Coronary artery (tissue), 2 donors: ENCODE measurements at regions not wholly inside any gene's neighbourhood (a gene's known extent, or its start where the extent isn't known, plus 50 kb on each side); places are given as distances from the start of the nearest gene placed in this dataset.
"Not testable (repeated sequence)": the region's sequence is repeated elsewhere in the genome, so short reads cannot be mapped to it uniquely, and the experiment has no call there.

Experiments
- DNase-seq: peaks from one replicate; pipeline ENCODE4 v3.0.0-alpha.2; 2017; ENCODE audit warnings: low spot score
- H3K27ac ChIP-seq, 2 donors: fragments of 200-600 bp; sonication (generic); one replicate each; pipeline ENCODE4 v1.5.1; 2016 to 2019
- H3K4me3 ChIP-seq: fragments of 200-600 bp; sonication (generic); 2 replicates; pipeline ENCODE4 v1.5.1; 2016; ENCODE audit warnings: mild to moderate bottlenecking, moderate library complexity
- CTCF ChIP-seq: fragments of 200-600 bp; sonication (generic); IDR thresholded peaks from one replicate; pipeline ENCODE4 v1.5.1; 2019; ENCODE audit warnings: antibody characterized with exemption

GRCh38 chr14:34051966-34052657 is 101.2 kb upstream of the EGLN3 start:
- no peak overlapping the region for H3K4me3 ChIP-seq
- no peak for TF ChIP-seq CTCF
- H3K27ac ChIP-seq, result peak overlapping the region in 1 of 2 donors; percentile 11
- no peak for DNase-seq

DNA sequence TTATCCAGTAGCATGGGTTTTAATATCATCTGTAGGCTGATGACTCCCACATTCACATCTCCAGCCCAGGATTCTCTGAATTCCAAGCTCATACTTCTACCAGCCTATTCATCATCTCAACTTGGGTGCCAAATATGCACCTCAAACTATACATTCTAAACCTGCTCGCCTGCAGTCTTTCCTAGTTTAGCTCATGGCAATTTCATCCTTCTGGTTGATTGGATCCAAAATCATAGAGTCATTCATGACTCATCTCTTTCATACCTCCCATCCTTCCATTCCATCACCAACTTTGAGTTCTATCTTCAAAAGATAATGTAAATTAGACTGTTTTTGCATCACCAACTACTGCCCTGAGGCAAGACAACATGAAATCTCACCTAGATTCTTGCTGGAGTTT is 99.7 kb upstream of the EGLN3 start:
- Histone ChIP-seq H3K4me3 (no peak overlapping the region), H3K27ac (no peak overlapping the region)
- DNase-seq, result no peak
- no peak for TF ChIP-seq CTCF

GRCh38 chr14:34049790-34050189 is 98.9 kb upstream of the EGLN3 start:
- no peak overlapping the region for H3K27ac ChIP-seq
- no peak for DNase-seq
- TF ChIP-seq CTCF, result no peak

DNA sequence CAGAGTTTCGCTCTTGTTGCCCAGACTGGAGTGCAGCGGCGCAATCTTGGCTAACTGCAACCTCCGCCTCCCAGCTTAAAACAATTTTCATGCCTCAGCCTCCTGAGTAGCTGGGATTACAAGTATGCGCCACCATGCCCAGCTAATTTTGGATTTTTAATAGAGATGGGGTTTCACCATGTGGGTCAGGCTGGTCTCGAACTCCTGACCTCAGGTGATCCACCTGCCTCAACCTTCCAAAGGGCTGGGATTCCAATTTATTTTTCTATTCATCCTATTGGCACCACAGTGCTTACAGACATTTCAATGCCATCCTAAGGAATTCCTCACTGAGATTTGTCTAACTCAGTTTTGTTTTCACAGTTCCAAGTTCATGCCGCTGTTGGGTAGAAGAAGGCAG is 98.3 kb upstream of the EGLN3 start:
- not testable (repeated sequence) for H3K4me3 ChIP-seq, H3K27ac ChIP-seq, DNase-seq

More at GRCh38 chr14:34049790-34050189, 98.9 kb upstream of the EGLN3 start:
- no peak overlapping the region for H3K4me3 ChIP-seq

GRCh38 chr14:34046799-34047520 is 96.1 kb upstream of the EGLN3 start:
- DNase-seq, result no peak
- Histone ChIP-seq H3K27ac (no peak overlapping the region), H3K4me3 (no peak overlapping the region)
- TF ChIP-seq CTCF, result no peak

GRCh38 chr14:34044666-34045306 is 93.9 kb upstream of the EGLN3 start:
- H3K4me3 ChIP-seq, result no peak overlapping the region
- no peak for TF ChIP-seq CTCF
- H3K27ac ChIP-seq, result no peak overlapping the region
- no peak for DNase-seq

DNA sequence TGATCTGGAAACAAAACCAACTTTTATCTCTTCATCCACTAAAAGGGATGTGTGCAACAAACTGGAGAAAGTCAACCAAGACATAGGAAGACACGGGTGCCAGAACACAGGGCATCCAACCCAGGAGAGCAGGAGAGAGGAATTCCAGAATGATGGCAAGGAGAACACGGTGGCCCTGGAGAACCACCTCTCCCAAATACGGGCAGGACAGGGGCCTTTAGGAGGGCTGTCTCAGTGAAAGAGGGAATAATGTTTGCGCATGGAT is 93.4 kb upstream of the EGLN3 start:
- no peak for TF ChIP-seq CTCF
- no peak for DNase-seq
- H3K27ac ChIP-seq, result no peak overlapping the region
- H3K4me3 ChIP-seq, result no peak overlapping the region
